ENCODE measurements at regions not wholly inside any gene's neighbourhood (a gene's known extent, or its start where the extent isn't known, plus 50 kb on each side); places are given as distances from the start of the nearest gene placed in this dataset.

DNA sequence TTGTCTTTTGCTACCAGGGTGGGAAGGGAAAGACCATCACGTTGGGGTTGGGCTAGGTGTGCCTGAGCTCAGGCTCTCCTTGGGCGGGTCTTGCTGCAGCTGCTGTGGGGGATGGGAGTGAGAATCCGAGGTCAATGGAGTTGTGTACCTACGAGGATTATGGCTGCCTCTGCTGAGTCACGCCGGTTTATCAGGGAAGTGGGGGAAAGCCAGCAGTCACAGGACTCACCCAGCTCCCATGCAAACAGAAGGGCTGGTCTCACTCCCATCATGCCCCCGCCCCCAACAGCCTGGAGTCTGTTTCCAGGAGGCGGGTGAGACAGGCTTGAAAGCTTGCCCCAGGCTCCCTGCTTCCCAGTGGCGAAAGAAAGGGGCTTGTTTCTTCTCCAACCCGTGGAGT lies 1259.0 kb upstream of the GOT2 start:
- no peaks in the 10 kb centered on the region for H3F3A ChIP-seq (replicated peaks; ENCODE audit: low read depth)
- no peak for TF ChIP-seq NANOG (IDR thresholded peaks at IDR 0.05; ENCODE audit: borderline replicate concordance)
- H3K4me3 Mint-ChIP-seq: no peak overlapping the region
- H3K36me3 ChIP-seq (ENCODE audit: insufficient read depth): no peaks in the 10 kb centered on the region
- H3K27ac Mint-ChIP-seq: no peak overlapping the region
- 0 out of 2 replicates have a peak, but pooled peaks cover 11% of the 10 kb centered on the region for H3K9me2 ChIP-seq (ENCODE audit: insufficient read depth)
- H2AFZ ChIP-seq: no peak overlapping the region
- no peaks in the 10 kb centered on the region for H4K20me1 ChIP-seq (replicated peaks; ENCODE audit: insufficient read depth)
- peaks cover 8% of the 10 kb centered on the region; the same call in 1 of the 3 replicates for H3K36me3 Mint-ChIP-seq (ENCODE audit: low read depth)
- no peak overlapping the region for H3K4me2 ChIP-seq
- no peaks in the 10 kb centered on the region for H3K79me2 ChIP-seq (replicated peaks; ENCODE audit: insufficient read depth)
- H3K4me3 ChIP-seq: no peak overlapping the region
- no peaks in the 10 kb centered on the region for H3K27me3 ChIP-seq (ENCODE audit: insufficient read depth)
- no peak overlapping the region for H3K27ac ChIP-seq (ENCODE audit: low read depth)
- H3K4me1 Mint-ChIP-seq: no peaks in the 10 kb centered on the region
- ATAC-seq: no peak
- DNase-seq (ENCODE audit: low spot score): no peak
- peaks cover 34% of the 10 kb centered on the region for H3K9me3 Mint-ChIP-seq
- no peaks in the 10 kb centered on the region for H3K4me1 ChIP-seq (ENCODE audit: insufficient read depth)
- H3K27me3 Mint-ChIP-seq (ENCODE audit: insufficient read depth, low read depth, poor library complexity): no peaks in the 10 kb centered on the region

DNA sequence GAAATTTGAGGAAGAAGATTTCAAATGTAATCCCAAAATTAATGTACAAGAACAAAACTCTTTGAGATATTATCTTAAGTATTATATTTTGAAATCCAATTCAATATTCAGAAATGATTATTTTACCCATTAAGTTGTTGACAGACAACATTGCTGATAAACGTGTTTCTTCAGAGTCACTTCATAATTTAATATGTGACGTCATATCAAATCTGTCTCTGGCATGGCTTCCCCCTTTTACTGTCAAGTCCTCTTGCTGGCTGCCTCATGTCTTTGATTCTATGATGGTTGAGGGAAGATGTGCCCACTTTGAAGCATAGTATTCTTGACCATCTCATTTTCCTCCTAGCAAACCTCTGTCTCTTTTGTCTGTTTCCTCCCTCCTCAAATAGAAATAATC lies 1257.1 kb upstream of the GOT2 start:
- no peaks in the 10 kb centered on the region for H3K36me3 ChIP-seq (ENCODE audit: insufficient read depth)
- no peaks in the 10 kb centered on the region for H3K79me2 ChIP-seq (replicated peaks; ENCODE audit: insufficient read depth)
- no peak overlapping the region for H3K4me2 ChIP-seq
- H3K27ac ChIP-seq (ENCODE audit: low read depth): no peak overlapping the region
- no peaks in the 10 kb centered on the region for H3K4me1 ChIP-seq (ENCODE audit: insufficient read depth)
- H3K9me2 ChIP-seq (ENCODE audit: insufficient read depth): 0 out of 2 replicates have a peak, but pooled peaks cover 11% of the 10 kb centered on the region
- H3F3A ChIP-seq (replicated peaks; ENCODE audit: low read depth): no peaks in the 10 kb centered on the region
- ATAC-seq (no peak), DNase-seq (ENCODE audit: low spot score) (no peak)
- Mint-ChIP-seq H3K27me3 (ENCODE audit: insufficient read depth, low read depth, poor library complexity) (no peaks in the 10 kb centered on the region), H3K4me1 (no peaks in the 10 kb centered on the region), H3K4me3 (no peak overlapping the region), H3K36me3 (ENCODE audit: low read depth) (peaks cover 8% of the 10 kb centered on the region; the same call in 1 of the 3 replicates), H3K9me3 (peaks cover 32% of the 10 kb centered on the region), H3K27ac (no peak overlapping the region)
- H3K27me3 ChIP-seq (ENCODE audit: insufficient read depth): no peaks in the 10 kb centered on the region
- H3K4me3 ChIP-seq: no peak overlapping the region
- H4K20me1 ChIP-seq (replicated peaks; ENCODE audit: insufficient read depth): no peaks in the 10 kb centered on the region
- no peak overlapping the region for H2AFZ ChIP-seq
- TF ChIP-seq, protein P1, sequence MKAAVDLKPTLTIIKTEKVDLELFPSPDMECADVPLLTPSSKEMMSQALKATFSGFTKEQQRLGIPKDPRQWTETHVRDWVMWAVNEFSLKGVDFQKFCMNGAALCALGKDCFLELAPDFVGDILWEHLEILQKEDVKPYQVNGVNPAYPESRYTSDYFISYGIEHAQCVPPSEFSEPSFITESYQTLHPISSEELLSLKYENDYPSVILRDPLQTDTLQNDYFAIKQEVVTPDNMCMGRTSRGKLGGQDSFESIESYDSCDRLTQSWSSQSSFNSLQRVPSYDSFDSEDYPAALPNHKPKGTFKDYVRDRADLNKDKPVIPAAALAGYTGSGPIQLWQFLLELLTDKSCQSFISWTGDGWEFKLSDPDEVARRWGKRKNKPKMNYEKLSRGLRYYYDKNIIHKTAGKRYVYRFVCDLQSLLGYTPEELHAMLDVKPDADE (IDR thresholded peaks at IDR 0.05): no peak
- TF ChIP-seq POLR2AphosphoS5 (IDR thresholded peaks at IDR 0.05; ENCODE audit: low read depth) (no peak), JUNB (IDR thresholded peaks at IDR 0.05; ENCODE audit: unreplicated experiment) (no peak), NANOG (IDR thresholded peaks at IDR 0.05; ENCODE audit: borderline replicate concordance) (no peak), ZNF114 (CRISPR knock-in tag; IDR thresholded peaks at IDR 0.05) (no peak), CREB1 (CRISPR knock-in tag; IDR thresholded peaks at IDR 0.05; ENCODE audit: low read depth) (no peak), EZH2phosphoT487 (IDR thresholded peaks at IDR 0.05; ENCODE audit: unreplicated experiment) (no peak), ZNF331 (CRISPR knock-in tag; IDR thresholded peaks at IDR 0.05; ENCODE audit: low read depth) (no peak), STAT1 (IDR thresholded peaks at IDR 0.05; ENCODE audit: unreplicated experiment) (no peak), EZH2 (IDR thresholded peaks at IDR 0.05; ENCODE audit: low read depth, unreplicated experiment) (no peak)
- TF ChIP-seq, protein P2, sequence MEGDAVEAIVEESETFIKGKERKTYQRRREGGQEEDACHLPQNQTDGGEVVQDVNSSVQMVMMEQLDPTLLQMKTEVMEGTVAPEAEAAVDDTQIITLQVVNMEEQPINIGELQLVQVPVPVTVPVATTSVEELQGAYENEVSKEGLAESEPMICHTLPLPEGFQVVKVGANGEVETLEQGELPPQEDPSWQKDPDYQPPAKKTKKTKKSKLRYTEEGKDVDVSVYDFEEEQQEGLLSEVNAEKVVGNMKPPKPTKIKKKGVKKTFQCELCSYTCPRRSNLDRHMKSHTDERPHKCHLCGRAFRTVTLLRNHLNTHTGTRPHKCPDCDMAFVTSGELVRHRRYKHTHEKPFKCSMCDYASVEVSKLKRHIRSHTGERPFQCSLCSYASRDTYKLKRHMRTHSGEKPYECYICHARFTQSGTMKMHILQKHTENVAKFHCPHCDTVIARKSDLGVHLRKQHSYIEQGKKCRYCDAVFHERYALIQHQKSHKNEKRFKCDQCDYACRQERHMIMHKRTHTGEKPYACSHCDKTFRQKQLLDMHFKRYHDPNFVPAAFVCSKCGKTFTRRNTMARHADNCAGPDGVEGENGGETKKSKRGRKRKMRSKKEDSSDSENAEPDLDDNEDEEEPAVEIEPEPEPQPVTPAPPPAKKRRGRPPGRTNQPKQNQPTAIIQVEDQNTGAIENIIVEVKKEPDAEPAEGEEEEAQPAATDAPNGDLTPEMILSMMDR (conservative IDR thresholded peaks at IDR 0.05; ENCODE audit: low read depth in 2 of 2): no peak
- TF ChIP-seq, protein P3, sequence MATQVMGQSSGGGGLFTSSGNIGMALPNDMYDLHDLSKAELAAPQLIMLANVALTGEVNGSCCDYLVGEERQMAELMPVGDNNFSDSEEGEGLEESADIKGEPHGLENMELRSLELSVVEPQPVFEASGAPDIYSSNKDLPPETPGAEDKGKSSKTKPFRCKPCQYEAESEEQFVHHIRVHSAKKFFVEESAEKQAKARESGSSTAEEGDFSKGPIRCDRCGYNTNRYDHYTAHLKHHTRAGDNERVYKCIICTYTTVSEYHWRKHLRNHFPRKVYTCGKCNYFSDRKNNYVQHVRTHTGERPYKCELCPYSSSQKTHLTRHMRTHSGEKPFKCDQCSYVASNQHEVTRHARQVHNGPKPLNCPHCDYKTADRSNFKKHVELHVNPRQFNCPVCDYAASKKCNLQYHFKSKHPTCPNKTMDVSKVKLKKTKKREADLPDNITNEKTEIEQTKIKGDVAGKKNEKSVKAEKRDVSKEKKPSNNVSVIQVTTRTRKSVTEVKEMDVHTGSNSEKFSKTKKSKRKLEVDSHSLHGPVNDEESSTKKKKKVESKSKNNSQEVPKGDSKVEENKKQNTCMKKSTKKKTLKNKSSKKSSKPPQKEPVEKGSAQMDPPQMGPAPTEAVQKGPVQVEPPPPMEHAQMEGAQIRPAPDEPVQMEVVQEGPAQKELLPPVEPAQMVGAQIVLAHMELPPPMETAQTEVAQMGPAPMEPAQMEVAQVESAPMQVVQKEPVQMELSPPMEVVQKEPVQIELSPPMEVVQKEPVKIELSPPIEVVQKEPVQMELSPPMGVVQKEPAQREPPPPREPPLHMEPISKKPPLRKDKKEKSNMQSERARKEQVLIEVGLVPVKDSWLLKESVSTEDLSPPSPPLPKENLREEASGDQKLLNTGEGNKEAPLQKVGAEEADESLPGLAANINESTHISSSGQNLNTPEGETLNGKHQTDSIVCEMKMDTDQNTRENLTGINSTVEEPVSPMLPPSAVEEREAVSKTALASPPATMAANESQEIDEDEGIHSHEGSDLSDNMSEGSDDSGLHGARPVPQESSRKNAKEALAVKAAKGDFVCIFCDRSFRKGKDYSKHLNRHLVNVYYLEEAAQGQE (IDR thresholded peaks at IDR 0.05; ENCODE audit: unreplicated experiment): no peak
